Sigmoid colon (tissue), 6 donors: ENCODE measurements at regions not wholly inside any gene's neighbourhood (a gene's known extent, or its start where the extent isn't known, plus 50 kb on each side); places are given as distances from the start of the nearest gene placed in this dataset.

Source experiments
- DNase-seq: peaks from one replicate; pipeline ENCODE4 v3.0.0-alpha.2; 2019
- H3K27ac ChIP-seq, 4 donors: fragments of 200-600 bp; sonication (generic); one replicate each; pipeline ENCODE4 v1.5.1; 2016 to 2019; ENCODE audit warnings: mild to moderate bottlenecking in 1 of 4
- H3K27me3 ChIP-seq, 3 donors: fragments of 200-600 bp; sonication (generic); one replicate each; pipeline ENCODE4 v1.5.1; 2019; ENCODE audit warnings: mild to moderate bottlenecking in 1 of 3
- H3K36me3 ChIP-seq, 4 donors: fragments of 200-600 bp; sonication (generic); one replicate each; pipeline ENCODE4 v1.5.1; 2016 to 2019
- H3K4me1 ChIP-seq, 4 donors: fragments of 200-600 bp; sonication (generic); one replicate each; pipeline ENCODE4 v1.5.1; 2017 to 2019
- H3K4me3 ChIP-seq, 4 donors: fragments of 200-600 bp; sonication (generic); one replicate each; pipeline ENCODE4 v1.5.1; 2017 to 2019; ENCODE audit warnings: mild to moderate bottlenecking in 2 of 4, moderate library complexity in 1 of 4
- H3K9me3 ChIP-seq, 4 donors: fragments of 200-600 bp in 3 of 4; sonication (generic) in 3 of 4; one replicate each; pipeline versions ENCODE4 v1.5.1 to v1.6.1; 2013 to 2019
- CTCF ChIP-seq, 4 experiments: fragments of 450-650 bp in 3 of 4; fragments of 200-600 bp in 1 of 4; IDR thresholded peaks; one replicate each; pipeline ENCODE4 v1.5.1; 2016 to 2019; ENCODE audit warnings: antibody characterized with exemption in 4 of 4, mild to moderate bottlenecking in 3 of 4, moderate library complexity in 2 of 4
- EP300 ChIP-seq, 4 donors: sonication (generic); formaldehyde crosslinking; IDR thresholded peaks; one replicate each; pipeline ENCODE4 v1.6.1; 2017; ENCODE audit warnings: antibody characterized with exemption in 4 of 4
- POLR2A ChIP-seq, 2 donors: fragments of 450-650 bp; IDR thresholded peaks; one replicate each; pipeline ENCODE4 v1.6.1; 2016; ENCODE audit warnings: antibody characterized with exemption in 2 of 2, mild to moderate bottlenecking in 2 of 2, moderate library complexity in 2 of 2
- POLR2AphosphoS5 ChIP-seq, 4 donors: sonication (generic); formaldehyde crosslinking; IDR thresholded peaks; one replicate each; pipeline ENCODE4 v1.6.1; 2017; ENCODE audit warnings: antibody characterized with exemption in 4 of 4
- whole genome bisulfite sequencing, 2 donors: extraction: QIAGEN DNeasy Blood & Tissue Kit; methylation state at CpG; one replicate each; pipeline ENCODE4 v1.1.7; 2013; 5-methylcytosine and 5-hydroxymethylcytosine counted together
- intact Hi-C: fragments of 100-400 bp; cut with DNase I; formaldehyde crosslinking; loops from one replicate; pipeline ENCODE4 v1.15.1; 2023
- donor health status: healthy with polysubstance abuse.
- donor health status: healthy.

GRCh38 chr2:37764739-37765138 lies 93.3 kb upstream of the CDC42EP3 start:
- intact Hi-C loops = no loop called here
- Histone ChIP-seq H3K9me3 (no peaks in the 10 kb centered on the region), H3K36me3 (no peaks in the 10 kb centered on the region), H3K4me1 (peaks cover 0 to 40% (median 28%) of the 10 kb centered on the region in 4 donors), H3K27me3 (no peaks in the 10 kb centered on the region), H3K4me3 (no peak overlapping the region), H3K27ac (no peak overlapping the region)
- 21 to 36% methylated on average over 2 of the region's 2 CpGs for WGBS, 2 donors
- DNase-seq = no peak
- no peak for TF ChIP-seq POLR2AphosphoS5 (IDR thresholded peaks at IDR 0.05)
- no peak for TF ChIP-seq CTCF (IDR thresholded peaks at IDR 0.05)
- TF ChIP-seq POLR2A (IDR thresholded peaks at IDR 0.05) = no peak
- no peak for TF ChIP-seq EP300 (IDR thresholded peaks at IDR 0.05)

GRCh38 chr2:37766106-37766505 lies 94.7 kb upstream of the CDC42EP3 start:
- Histone ChIP-seq H3K4me3 (no peak overlapping the region), H3K27me3 (no peaks in the 10 kb centered on the region), H3K36me3 (no peaks in the 10 kb centered on the region), H3K9me3 (no peaks in the 10 kb centered on the region), H3K4me1 (peaks cover 0 to 45% (median 34%) of the 10 kb centered on the region in 4 donors), H3K27ac (peak overlapping the region in 2 of 4 donors; percentile 36 to 41)
- 26 to 56% methylated on average over 3 of the region's 3 CpGs for WGBS, 2 donors
- no peak for DNase-seq
- TF ChIP-seq EP300 (IDR thresholded peaks at IDR 0.05) (no peak), CTCF (IDR thresholded peaks at IDR 0.05) (no peak), POLR2AphosphoS5 (IDR thresholded peaks at IDR 0.05) (no peak), POLR2A (IDR thresholded peaks at IDR 0.05) (no peak)
- intact Hi-C loops = no loop called here

- Histone ChIP-seq H3K27ac (peak overlapping the region in 3 of 4 donors; percentile 60 to 88 (median 85)), H3K4me1 (peaks cover 0 to 53% (median 43%) of the 10 kb centered on the region in 4 donors)
These were observed 95.6 kb upstream of the CDC42EP3 start for GRCh38 chr2:37767046-37767445.

GRCh38 chr2:37767959-37768925 lies 96.8 kb upstream of the CDC42EP3 start:
- 61 to 74% methylated on average over 6 of the region's 6 CpGs for WGBS, 2 donors
- Histone ChIP-seq H3K9me3 (no peaks in the 10 kb centered on the region), H3K4me3 (no peak overlapping the region), H3K36me3 (no peaks in the 10 kb centered on the region), H3K27me3 (no peaks in the 10 kb centered on the region), H3K27ac (peak overlapping the region; percentile 60 to 88 (median 82)), H3K4me1 (peaks cover 0 to 65% (median 55%) of the 10 kb centered on the region in 4 donors)
- intact Hi-C loops = no loop called here
- no peak for DNase-seq
- TF ChIP-seq EP300 (IDR thresholded peaks at IDR 0.05) (no peak), CTCF (IDR thresholded peaks at IDR 0.05) (no peak), POLR2AphosphoS5 (IDR thresholded peaks at IDR 0.05) (no peak), POLR2A (IDR thresholded peaks at IDR 0.05) (no peak)

More at GRCh38 chr2:37767046-37767445, 95.6 kb upstream of the CDC42EP3 start:
- Histone ChIP-seq H3K9me3 (no peaks in the 10 kb centered on the region), H3K36me3 (no peaks in the 10 kb centered on the region), H3K27me3 (no peaks in the 10 kb centered on the region), H3K4me3 (no peak overlapping the region)
- intact Hi-C loops = no loop called here
- no peak for DNase-seq
- TF ChIP-seq EP300 (IDR thresholded peaks at IDR 0.05) = no peak
- no peak for TF ChIP-seq POLR2AphosphoS5 (IDR thresholded peaks at IDR 0.05)
- no peak for TF ChIP-seq POLR2A (IDR thresholded peaks at IDR 0.05)
- no peak for TF ChIP-seq CTCF (IDR thresholded peaks at IDR 0.05)
